GM19351 (cell line): ENCODE measurements at regions not wholly inside any gene's neighbourhood (a gene's known extent, or its start where the extent isn't known, plus 50 kb on each side); places are given as distances from the start of the nearest gene placed in this dataset.

Experiments
- ATAC-seq: cut with Tn5 transposase; IDR thresholded peaks from one replicate; pipeline ENCODE4 v1.9.1; 2021; ENCODE audit warnings: mild to moderate bottlenecking, moderate library complexity; ENCODE audit not compliant: unreplicated experiment

GRCh38 chr10:105834261-105835059 lies 1193.4 kb downstream of the SORCS3 start:
- ATAC-seq: no peak

- ATAC-seq: no peak
Measured at GRCh38 chr10:105827133-105827532, 1186.0 kb downstream of the SORCS3 start.

GRCh38 chr10:105807935-105808587 lies 1167.0 kb downstream of the SORCS3 start:
- no peak for ATAC-seq

GRCh38 chr10:105803206-105803605 lies 1162.1 kb downstream of the SORCS3 start:
- no peak for ATAC-seq

- ATAC-seq: no peak
Measured at GRCh38 chr10:105800641-105801040, 1159.6 kb downstream of the SORCS3 start.

- no peak for ATAC-seq
Measured at GRCh38 chr10:105798328-105798889, 1157.3 kb downstream of the SORCS3 start.

- peak; percentile 87 for ATAC-seq
Measured at GRCh38 chr10:105797234-105797890, 1156.3 kb downstream of the SORCS3 start.

- ATAC-seq: no peak
Measured at GRCh38 chr10:105793071-105793470, 1152.0 kb downstream of the SORCS3 start.

- ATAC-seq: no peak
Measured at GRCh38 chr10:105785721-105786120, 1144.6 kb downstream of the SORCS3 start.

GRCh38 chr10:105783936-105784483 lies 1142.9 kb downstream of the SORCS3 start:
- ATAC-seq: no peak

GRCh38 chr10:105774881-105775280 lies 1133.8 kb downstream of the SORCS3 start:
- no peak for ATAC-seq

- ATAC-seq: no peak
Measured at GRCh38 chr10:105774351-105774750, 1133.3 kb downstream of the SORCS3 start.

- ATAC-seq: no peak
Measured at GRCh38 chr10:105770524-105771212, 1129.6 kb downstream of the SORCS3 start.

- no peak for ATAC-seq
Measured at GRCh38 chr10:105769248-105770184, 1128.4 kb downstream of the SORCS3 start.

- no peak for ATAC-seq
Measured at GRCh38 chr10:105763611-105764010, 1122.5 kb downstream of the SORCS3 start.

- ATAC-seq: no peak
Measured at GRCh38 chr10:105761576-105762260, 1120.6 kb downstream of the SORCS3 start.

- ATAC-seq: no peak
Measured at GRCh38 chr10:105759669-105760068, 1118.6 kb downstream of the SORCS3 start.

- no peak for ATAC-seq
Measured at GRCh38 chr10:105758209-105758998, 1117.3 kb downstream of the SORCS3 start.
